ENCODE measurements at regions not wholly inside any gene's neighbourhood (a gene's known extent, or its start where the extent isn't known, plus 50 kb on each side); places are given as distances from the start of the nearest gene placed in this dataset.

DNA sequence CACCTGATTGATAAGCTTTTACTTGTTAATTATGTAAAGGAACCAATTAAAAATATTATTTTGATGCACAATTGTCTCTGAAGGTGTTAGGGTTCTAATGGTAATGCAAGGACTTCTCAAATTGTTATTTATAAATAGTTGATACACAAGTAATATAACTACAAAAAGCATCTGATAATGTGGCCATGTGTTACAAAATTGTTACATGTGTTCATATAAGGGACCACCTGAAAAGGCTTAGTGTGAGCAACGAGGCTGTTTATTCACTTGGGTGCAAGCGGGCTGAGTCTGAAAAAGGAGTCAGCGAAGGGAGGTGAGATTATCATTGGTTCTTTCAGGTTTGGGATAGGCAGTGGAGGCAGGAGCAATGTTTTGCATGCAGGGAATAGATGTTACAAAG lies 421.9 kb upstream of the CADM2 start:
- H3K9me1 ChIP-seq (ENCODE audit: control insufficient read depth, extremely low read depth, insufficient read depth, low read length), result no peaks in the 10 kb centered on the region
- no peaks in the 10 kb centered on the region for H3K79me2 ChIP-seq (ENCODE audit: control insufficient read depth, insufficient read depth, low read length)
- no peak overlapping the region for H2AFZ ChIP-seq (ENCODE audit: control insufficient read depth, low read length)
- no peak overlapping the region for H3K4me2 ChIP-seq (ENCODE audit: control insufficient read depth, extremely low read depth, insufficient read depth, low read depth, low read length)
- H4K20me1 ChIP-seq (ENCODE audit: control insufficient read depth, extremely low read depth, insufficient read depth, low read length), result no peaks in the 10 kb centered on the region
- H3K9ac ChIP-seq (ENCODE audit: control insufficient read depth, extremely low read depth, insufficient read depth, low read length), result no peak overlapping the region
- no peaks in the 10 kb centered on the region for H3K36me3 ChIP-seq (ENCODE audit: control insufficient read depth in 2 of 2, extremely low read depth in 1 of 2, insufficient read depth in 2 of 2, low read length in 2 of 2)
- no peak overlapping the region for H3K4me3 ChIP-seq (ENCODE audit: control insufficient read depth in 2 of 3, extremely low read depth in 1 of 3, insufficient read depth in 2 of 3, low read depth in 1 of 3, low read length in 3 of 3)
- FAIRE-seq, result no peak
- DNase-seq (ENCODE audit: low read depth, low spot score), result no peak
- no peak for TF ChIP-seq EZH2 (IDR thresholded peaks at IDR 0.05; ENCODE audit: low read length)
- TF ChIP-seq, protein P1, sequence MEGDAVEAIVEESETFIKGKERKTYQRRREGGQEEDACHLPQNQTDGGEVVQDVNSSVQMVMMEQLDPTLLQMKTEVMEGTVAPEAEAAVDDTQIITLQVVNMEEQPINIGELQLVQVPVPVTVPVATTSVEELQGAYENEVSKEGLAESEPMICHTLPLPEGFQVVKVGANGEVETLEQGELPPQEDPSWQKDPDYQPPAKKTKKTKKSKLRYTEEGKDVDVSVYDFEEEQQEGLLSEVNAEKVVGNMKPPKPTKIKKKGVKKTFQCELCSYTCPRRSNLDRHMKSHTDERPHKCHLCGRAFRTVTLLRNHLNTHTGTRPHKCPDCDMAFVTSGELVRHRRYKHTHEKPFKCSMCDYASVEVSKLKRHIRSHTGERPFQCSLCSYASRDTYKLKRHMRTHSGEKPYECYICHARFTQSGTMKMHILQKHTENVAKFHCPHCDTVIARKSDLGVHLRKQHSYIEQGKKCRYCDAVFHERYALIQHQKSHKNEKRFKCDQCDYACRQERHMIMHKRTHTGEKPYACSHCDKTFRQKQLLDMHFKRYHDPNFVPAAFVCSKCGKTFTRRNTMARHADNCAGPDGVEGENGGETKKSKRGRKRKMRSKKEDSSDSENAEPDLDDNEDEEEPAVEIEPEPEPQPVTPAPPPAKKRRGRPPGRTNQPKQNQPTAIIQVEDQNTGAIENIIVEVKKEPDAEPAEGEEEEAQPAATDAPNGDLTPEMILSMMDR (optimal IDR thresholded peaks at IDR 0.05 in 1 of 3, IDR thresholded peaks at IDR 0.05 in 1 of 3, conservative IDR thresholded peaks at IDR 0.05 in 1 of 3; ENCODE audit: extremely low read depth in 1 of 3, insufficient read depth in 2 of 3, low read length in 3 of 3), result no peak
- H3K9me3 ChIP-seq (ENCODE audit: control insufficient read depth, low read depth, low read length), result no peaks in the 10 kb centered on the region
- H3K27me3 ChIP-seq (ENCODE audit: control insufficient read depth, extremely low read depth, insufficient read depth, low read length), result no peaks in the 10 kb centered on the region
- H3K4me1 ChIP-seq (ENCODE audit: control insufficient read depth, extremely low read depth, insufficient read depth, low read length), result no peaks in the 10 kb centered on the region
- dilution Hi-C loops (cut with MboI; ENCODE audit: extremely low pct_ligation_motif_present, low sequenced_read_pairs), result no loop called here
- H3K27ac ChIP-seq (ENCODE audit: control insufficient read depth, insufficient read depth, low read length), result no peak overlapping the region

- no peaks in the 10 kb centered on the region for H4K20me1 ChIP-seq (ENCODE audit: control insufficient read depth, extremely low read depth, insufficient read depth, low read length)
- H3K27me3 ChIP-seq (ENCODE audit: control insufficient read depth, extremely low read depth, insufficient read depth, low read length), result no peaks in the 10 kb centered on the region
- H3K27ac ChIP-seq (ENCODE audit: control insufficient read depth, insufficient read depth, low read length), result no peak overlapping the region
- no peak for FAIRE-seq
- dilution Hi-C loops (cut with MboI; ENCODE audit: extremely low pct_ligation_motif_present, low sequenced_read_pairs), result no loop called here
- H3K4me1 ChIP-seq (ENCODE audit: control insufficient read depth, extremely low read depth, insufficient read depth, low read length), result no peaks in the 10 kb centered on the region
- no peak overlapping the region for H3K9ac ChIP-seq (ENCODE audit: control insufficient read depth, extremely low read depth, insufficient read depth, low read length)
- no peaks in the 10 kb centered on the region for H3K79me2 ChIP-seq (ENCODE audit: control insufficient read depth, insufficient read depth, low read length)
- DNase-seq (ENCODE audit: low read depth, low spot score), result no peak
- TF ChIP-seq, protein P1 (optimal IDR thresholded peaks at IDR 0.05 in 1 of 3, IDR thresholded peaks at IDR 0.05 in 1 of 3, conservative IDR thresholded peaks at IDR 0.05 in 1 of 3; ENCODE audit: extremely low read depth in 1 of 3, insufficient read depth in 2 of 3, low read length in 3 of 3), result no peak
- TF ChIP-seq EZH2 (IDR thresholded peaks at IDR 0.05; ENCODE audit: low read length), result no peak
- no peak overlapping the region for H3K4me3 ChIP-seq (ENCODE audit: control insufficient read depth in 2 of 3, extremely low read depth in 1 of 3, insufficient read depth in 2 of 3, low read depth in 1 of 3, low read length in 3 of 3)
- no peaks in the 10 kb centered on the region for H3K9me1 ChIP-seq (ENCODE audit: control insufficient read depth, extremely low read depth, insufficient read depth, low read length)
- H3K4me2 ChIP-seq (ENCODE audit: control insufficient read depth, extremely low read depth, insufficient read depth, low read depth, low read length), result no peak overlapping the region
- H3K9me3 ChIP-seq (ENCODE audit: control insufficient read depth, low read depth, low read length), result no peaks in the 10 kb centered on the region
- no peaks in the 10 kb centered on the region for H3K36me3 ChIP-seq (ENCODE audit: control insufficient read depth in 2 of 2, extremely low read depth in 1 of 2, insufficient read depth in 2 of 2, low read length in 2 of 2)
- H2AFZ ChIP-seq (ENCODE audit: control insufficient read depth, low read length), result no peak overlapping the region
Observed at GRCh38 chr3:84538597-84538996, 420.2 kb upstream of the CADM2 start.
